Activated naive CD4-positive, alpha-beta T cell treated with anti-CD3 and anti-CD28 coated beads for 36 hours (primary cell): ENCODE measurements at regions not wholly inside any gene's neighbourhood (a gene's known extent, or its start where the extent isn't known, plus 50 kb on each side); places are given as distances from the start of the nearest gene placed in this dataset.

Source experiments
- CTCF ChIA-PET: fragments of 350-600 bp; sonication (Branson Sonifier 250); formaldehyde crosslinking; loops from one replicate; lab custom pipeline; 2021; ENCODE audit warnings: antibody characterized with exemption; lab: Charles Lee
- DNase-seq: peaks from one replicate; pipeline ENCODE4 v3.0.0-alpha.2; 2020
- H3K27ac Mint-ChIP-seq: one replicate; pipeline ENCODE4 v1.8.0; 2021; ENCODE audit warnings: mild to moderate bottlenecking, mixed read lengths
- H3K27me3 Mint-ChIP-seq: one replicate; pipeline ENCODE4 v1.8.0; 2021; ENCODE audit warnings: low read depth, mixed read lengths
- H3K36me3 Mint-ChIP-seq: one replicate; pipeline ENCODE4 v1.8.0; 2021; ENCODE audit warnings: low read depth, mixed read lengths
- H3K4me1 Mint-ChIP-seq: one replicate; pipeline ENCODE4 v1.8.0; 2021; ENCODE audit warnings: low read depth, mixed read lengths
- H3K4me3 Mint-ChIP-seq: one replicate; pipeline ENCODE4 v1.8.0; 2021; ENCODE audit warnings: mild to moderate bottlenecking, moderate library complexity, mixed read lengths
- H3K9me3 Mint-ChIP-seq: one replicate; pipeline ENCODE4 v1.8.0; 2021; ENCODE audit warnings: mixed read lengths
- intact Hi-C: fragments of 100-400 bp; cut with micrococcal nuclease; formaldehyde crosslinking; loops from one replicate; pipeline ENCODE4 v1.15.1; 2023

- Mint-ChIP-seq H3K27ac (no peak overlapping the region), H3K4me3 (no peak overlapping the region), H3K4me1 (no peaks in the 10 kb centered on the region), H3K27me3 (peaks cover 12% of the 10 kb centered on the region), H3K36me3 (no peaks in the 10 kb centered on the region), H3K9me3 (peaks cover 4% of the 10 kb centered on the region)
- intact Hi-C loops, result no loop called here
- no peak for DNase-seq
- CTCF ChIA-PET, result no interaction called here
These were observed 255.3 kb downstream of the RSL24D1 start for GRCh38 chr15:54941417-54941816.

- intact Hi-C loops, result no loop called here
- no peaks in the 10 kb centered on the region for H3K4me1 Mint-ChIP-seq
- H3K27ac Mint-ChIP-seq, result no peak overlapping the region
- CTCF ChIA-PET, result no interaction called here
- no peaks in the 10 kb centered on the region for H3K36me3 Mint-ChIP-seq
- H3K9me3 Mint-ChIP-seq, result peaks cover 3% of the 10 kb centered on the region
- DNase-seq, result no peak
- H3K27me3 Mint-ChIP-seq, result no peaks in the 10 kb centered on the region
- H3K4me3 Mint-ChIP-seq, result no peak overlapping the region
These were observed 279.4 kb downstream of the RSL24D1 start for GRCh38 chr15:54917312-54917711.

DNA sequence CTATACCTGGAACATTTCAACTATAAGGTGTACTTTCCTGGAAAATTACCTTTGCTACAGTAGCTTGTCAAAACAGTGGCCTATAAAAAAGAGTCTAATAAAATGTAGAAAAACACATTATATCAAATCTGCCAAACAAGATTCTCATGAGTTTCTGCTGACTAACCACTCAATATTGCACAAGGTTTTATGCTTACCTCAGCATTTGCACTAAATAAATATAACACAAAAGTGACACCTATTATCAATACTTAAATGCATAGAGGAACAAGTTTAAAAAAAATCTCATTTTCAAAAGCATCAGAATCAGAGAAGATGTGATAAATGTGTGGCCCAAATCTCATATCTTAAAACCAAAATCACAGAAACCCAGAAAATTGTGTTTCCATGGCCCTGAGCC, 281.4 kb downstream of the RSL24D1 start:
- Mint-ChIP-seq H3K9me3 (no peaks in the 10 kb centered on the region), H3K27ac (no peak overlapping the region), H3K36me3 (no peaks in the 10 kb centered on the region), H3K4me1 (no peaks in the 10 kb centered on the region), H3K27me3 (no peaks in the 10 kb centered on the region), H3K4me3 (no peak overlapping the region)
- intact Hi-C loops, result no loop called here
- CTCF ChIA-PET, result no interaction called here
- no peak for DNase-seq

DNA sequence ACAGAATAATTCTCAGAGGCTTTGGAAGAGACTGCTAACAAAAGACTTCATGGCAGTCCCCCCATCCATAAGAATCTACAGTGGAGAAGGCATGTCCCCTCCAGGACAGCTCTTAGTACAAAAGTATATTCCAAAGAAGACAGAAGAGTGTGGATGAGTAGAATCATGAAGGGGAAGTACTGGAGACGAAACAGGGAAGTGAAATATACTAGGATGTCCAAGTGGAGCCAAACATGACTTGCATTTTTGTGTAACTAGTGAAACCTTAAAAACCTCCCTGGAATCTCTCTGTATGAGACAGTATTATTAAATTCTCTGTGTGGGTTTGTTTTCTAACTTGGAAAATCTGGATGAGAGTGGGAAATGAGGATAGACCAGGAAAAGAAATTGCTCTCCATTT, 312.4 kb downstream of the RSL24D1 start:
- Mint-ChIP-seq H3K4me3 (no peak overlapping the region), H3K27ac (no peak overlapping the region)
- CTCF ChIA-PET, result no interaction called here

GRCh38 chr15:54859982-54860381, 336.8 kb downstream of the RSL24D1 start:
- Mint-ChIP-seq H3K36me3 (no peaks in the 10 kb centered on the region), H3K4me1 (no peaks in the 10 kb centered on the region), H3K27me3 (no peaks in the 10 kb centered on the region), H3K9me3 (peaks cover 18% of the 10 kb centered on the region), H3K27ac (no peak overlapping the region), H3K4me3 (no peak overlapping the region)
- no peak for DNase-seq
- intact Hi-C loops, result no loop called here
- CTCF ChIA-PET, result no interaction called here

More for the DNA sequence above, 312.4 kb downstream of the RSL24D1 start:
- no peaks in the 10 kb centered on the region for H3K4me1 Mint-ChIP-seq
- intact Hi-C loops, result no loop called here
- peaks cover 10% of the 10 kb centered on the region for H3K9me3 Mint-ChIP-seq
- DNase-seq, result no peak
- no peaks in the 10 kb centered on the region for H3K36me3 Mint-ChIP-seq
- H3K27me3 Mint-ChIP-seq, result no peaks in the 10 kb centered on the region

DNA sequence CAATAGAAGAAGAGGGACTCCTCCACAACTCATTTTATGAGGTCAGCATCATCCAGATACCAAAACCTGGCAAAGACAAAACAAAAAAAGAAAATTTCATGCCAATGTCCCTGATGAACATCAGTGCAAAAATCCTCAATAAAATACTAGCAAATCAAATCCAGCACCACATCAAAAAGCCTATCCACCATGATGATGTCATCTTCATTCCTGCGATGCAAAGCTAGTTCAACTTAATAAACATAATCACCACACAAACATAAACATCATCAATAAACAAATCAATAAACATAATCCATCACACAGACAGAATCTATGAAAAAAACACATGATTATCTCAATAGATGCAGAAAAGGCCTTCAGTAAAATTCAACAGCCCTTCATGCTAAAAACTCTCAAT, 342.1 kb downstream of the RSL24D1 start:
- Mint-ChIP-seq H3K27ac (no peak overlapping the region), H3K4me1 (no peaks in the 10 kb centered on the region), H3K9me3 (peaks cover 17% of the 10 kb centered on the region), H3K27me3 (peaks cover 4% of the 10 kb centered on the region), H3K4me3 (no peak overlapping the region), H3K36me3 (no peaks in the 10 kb centered on the region)
- no peak for DNase-seq
- intact Hi-C loops, result no loop called here
- CTCF ChIA-PET, result no interaction called here

DNA sequence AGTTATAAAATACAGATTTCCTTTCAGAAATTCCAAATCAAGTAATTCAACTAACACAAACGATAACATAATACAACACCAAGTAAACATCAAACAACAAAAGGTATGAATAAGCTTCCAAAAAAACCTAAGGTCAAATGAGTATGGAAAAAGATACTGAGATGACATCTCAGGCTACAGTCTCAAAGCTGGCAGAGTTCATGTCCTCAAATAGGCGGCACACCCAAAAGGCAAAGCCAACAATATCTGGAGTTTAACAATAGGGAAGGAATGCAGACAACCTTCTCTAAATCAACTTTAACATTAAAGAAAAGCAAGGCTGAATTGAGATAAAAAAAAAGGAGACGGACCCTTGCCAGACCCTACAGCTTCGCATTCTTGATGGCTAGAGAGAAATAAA, 346.6 kb downstream of the RSL24D1 start:
- no peaks in the 10 kb centered on the region for H3K4me1 Mint-ChIP-seq
- H3K36me3 Mint-ChIP-seq, result no peaks in the 10 kb centered on the region
- H3K4me3 Mint-ChIP-seq, result no peak overlapping the region
- peaks cover 4% of the 10 kb centered on the region for H3K9me3 Mint-ChIP-seq
- intact Hi-C loops, result no loop called here
- CTCF ChIA-PET, result no interaction called here
- no peak overlapping the region for H3K27ac Mint-ChIP-seq
- no peak for DNase-seq
- H3K27me3 Mint-ChIP-seq, result peaks cover 7% of the 10 kb centered on the region

DNA sequence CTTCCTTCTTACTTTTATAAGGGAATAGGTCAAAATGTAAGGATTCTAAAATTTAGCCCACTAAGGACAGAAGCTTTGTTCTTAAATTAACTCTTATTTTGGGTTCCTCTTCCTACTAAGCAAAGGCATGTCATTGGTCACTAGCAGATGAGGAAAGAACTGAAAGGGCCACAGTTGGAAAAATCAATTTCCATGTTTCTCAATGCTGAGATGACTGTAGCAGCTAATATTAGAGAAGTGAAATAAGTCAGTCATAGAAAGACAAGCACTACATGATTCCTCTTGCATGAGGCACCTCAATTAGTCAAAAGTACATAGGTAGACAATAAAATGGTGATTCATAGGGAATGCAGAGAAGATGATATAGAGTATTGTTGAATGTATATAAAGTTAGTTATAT, 353.7 kb downstream of the RSL24D1 start:
- Mint-ChIP-seq H3K36me3 (no peaks in the 10 kb centered on the region), H3K27me3 (peaks cover 3% of the 10 kb centered on the region), H3K27ac (no peak overlapping the region), H3K9me3 (no peaks in the 10 kb centered on the region), H3K4me3 (no peak overlapping the region), H3K4me1 (no peaks in the 10 kb centered on the region)
- CTCF ChIA-PET, result no interaction called here
- intact Hi-C loops, result no loop called here
- no peak for DNase-seq

DNA sequence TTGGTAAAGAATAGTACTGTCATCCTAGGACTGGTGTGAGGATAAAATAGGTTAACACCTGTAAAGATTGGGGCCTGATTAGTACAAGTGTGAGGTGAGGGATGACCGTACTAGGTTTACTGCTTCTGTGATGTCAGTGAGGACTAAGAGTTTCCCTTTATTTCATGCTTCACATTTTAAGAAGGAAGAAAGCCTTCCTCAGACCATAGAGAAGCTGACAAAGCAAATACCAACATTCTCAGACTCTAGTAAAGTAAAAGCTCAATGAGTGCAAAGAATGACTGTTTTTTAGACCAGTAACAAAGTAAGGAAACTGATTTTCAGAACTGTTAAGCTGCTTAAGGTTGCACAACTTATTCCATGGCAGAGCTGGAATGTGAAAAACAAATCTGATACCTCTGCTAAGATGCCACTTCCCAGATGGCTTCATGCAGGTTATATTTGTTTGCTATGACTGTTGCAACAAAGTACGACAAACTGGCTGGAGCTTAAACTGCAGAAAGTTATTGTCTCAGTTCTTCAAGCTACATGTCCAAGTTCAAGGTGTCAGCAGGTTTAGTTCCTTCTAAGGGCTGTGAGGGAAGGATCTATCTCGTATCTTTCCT, 354.9 kb downstream of the RSL24D1 start:
- intact Hi-C loops, result no loop called here
- no peak overlapping the region for H3K4me3 Mint-ChIP-seq
- no peak overlapping the region for H3K27ac Mint-ChIP-seq
- H3K36me3 Mint-ChIP-seq, result no peaks in the 10 kb centered on the region
- DNase-seq, result no peak
- H3K27me3 Mint-ChIP-seq, result no peaks in the 10 kb centered on the region
- H3K9me3 Mint-ChIP-seq, result no peaks in the 10 kb centered on the region
- CTCF ChIA-PET, result no interaction called here
- no peaks in the 10 kb centered on the region for H3K4me1 Mint-ChIP-seq

GRCh38 chr15:54840621-54841398, 355.9 kb downstream of the RSL24D1 start:
- H3K4me3 Mint-ChIP-seq, result no peak overlapping the region
- H3K36me3 Mint-ChIP-seq, result no peaks in the 10 kb centered on the region
- CTCF ChIA-PET, result no interaction called here
- intact Hi-C loops, result no loop called here
- no peaks in the 10 kb centered on the region for H3K9me3 Mint-ChIP-seq
- no peaks in the 10 kb centered on the region for H3K27me3 Mint-ChIP-seq
- DNase-seq, result no peak
- no peaks in the 10 kb centered on the region for H3K4me1 Mint-ChIP-seq
- no peak overlapping the region for H3K27ac Mint-ChIP-seq

- H3K27ac Mint-ChIP-seq, result no peak overlapping the region
- H3K27me3 Mint-ChIP-seq, result no peaks in the 10 kb centered on the region
- DNase-seq, result no peak
- no peak overlapping the region for H3K4me3 Mint-ChIP-seq
- no peaks in the 10 kb centered on the region for H3K9me3 Mint-ChIP-seq
- CTCF ChIA-PET, result no interaction called here
- no peaks in the 10 kb centered on the region for H3K4me1 Mint-ChIP-seq
- H3K36me3 Mint-ChIP-seq, result no peaks in the 10 kb centered on the region
- intact Hi-C loops, result no loop called here
These were observed 357.4 kb downstream of the RSL24D1 start for GRCh38 chr15:54839379-54839778.

GRCh38 chr15:54836052-54836795, 360.5 kb downstream of the RSL24D1 start:
- intact Hi-C loops, result no loop called here
- H3K27me3 Mint-ChIP-seq, result peaks cover 4% of the 10 kb centered on the region
- H3K4me1 Mint-ChIP-seq, result no peaks in the 10 kb centered on the region
- no peak overlapping the region for H3K27ac Mint-ChIP-seq
- CTCF ChIA-PET, result no interaction called here
- no peak for DNase-seq
- H3K9me3 Mint-ChIP-seq, result no peaks in the 10 kb centered on the region
- no peaks in the 10 kb centered on the region for H3K36me3 Mint-ChIP-seq
- H3K4me3 Mint-ChIP-seq, result no peak overlapping the region

DNA sequence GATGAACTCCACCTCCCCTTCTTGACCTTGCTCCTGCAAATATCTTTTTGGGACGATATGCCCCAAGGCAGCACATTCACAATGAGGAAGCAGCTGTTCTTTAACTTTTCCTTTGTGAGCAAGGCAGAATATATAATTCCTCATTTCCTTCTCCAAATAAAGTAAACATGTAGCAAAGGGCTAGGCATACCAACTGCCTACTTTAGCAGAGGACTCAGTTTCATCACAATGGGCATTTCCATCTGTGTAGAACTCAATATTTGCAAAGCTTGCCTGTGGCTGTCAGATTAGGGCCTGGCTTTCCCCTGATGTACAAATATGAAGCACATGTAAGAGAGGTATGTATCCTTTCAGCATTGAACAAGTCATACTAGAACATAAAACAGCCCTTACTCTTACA, 366.9 kb downstream of the RSL24D1 start:
- DNase-seq, result no peak
- H3K9me3 Mint-ChIP-seq, result no peaks in the 10 kb centered on the region
- H3K27ac Mint-ChIP-seq, result no peak overlapping the region
- CTCF ChIA-PET, result no interaction called here
- no peaks in the 10 kb centered on the region for H3K36me3 Mint-ChIP-seq
- peaks cover 7% of the 10 kb centered on the region for H3K27me3 Mint-ChIP-seq
- intact Hi-C loops, result no loop called here
- no peak overlapping the region for H3K4me3 Mint-ChIP-seq
- no peaks in the 10 kb centered on the region for H3K4me1 Mint-ChIP-seq
